ENCODE measurements at regions not wholly inside any gene's neighbourhood (a gene's known extent, or its start where the extent isn't known, plus 50 kb on each side); places are given as distances from the start of the nearest gene placed in this dataset.

GRCh38 chr12:45553204-45553603 is 176.3 kb upstream of the ARID2 start:
- no peak for DNase-seq

GRCh38 chr12:45557016-45557415 is 172.5 kb upstream of the ARID2 start:
- no peak for DNase-seq

- DNase-seq = no peak
These were observed 171.2 kb upstream of the ARID2 start for GRCh38 chr12:45558353-45558752.

GRCh38 chr12:45559537-45559936 is 170.0 kb upstream of the ARID2 start:
- no peak for DNase-seq

GRCh38 chr12:45560689-45561088 is 168.8 kb upstream of the ARID2 start:
- DNase-seq = no peak

GRCh38 chr12:45561488-45561887 is 168.0 kb upstream of the ARID2 start:
- no peak for DNase-seq

- no peak for DNase-seq
These were observed 163.9 kb upstream of the ARID2 start for GRCh38 chr12:45565590-45565989.

GRCh38 chr12:45566257-45566656 is 163.2 kb upstream of the ARID2 start:
- no peak for DNase-seq

- no peak for DNase-seq
These were observed 160.7 kb upstream of the ARID2 start for GRCh38 chr12:45568808-45569207.

- no peak for DNase-seq
These were observed 159.0 kb upstream of the ARID2 start for GRCh38 chr12:45570501-45570900.

GRCh38 chr12:45572114-45572513 is 157.4 kb upstream of the ARID2 start:
- no peak for DNase-seq

GRCh38 chr12:45575417-45575816 is 154.1 kb upstream of the ARID2 start:
- DNase-seq = no peak

GRCh38 chr12:45575823-45576475 is 153.6 kb upstream of the ARID2 start:
- DNase-seq = no peak

- DNase-seq = no peak
These were observed 151.6 kb upstream of the ARID2 start for GRCh38 chr12:45577844-45578399.

- DNase-seq = no peak
These were observed 149.0 kb upstream of the ARID2 start for GRCh38 chr12:45580356-45580969.

- DNase-seq = no peak
These were observed 148.4 kb upstream of the ARID2 start for GRCh38 chr12:45581112-45581511.

- no peak for DNase-seq
These were observed 147.0 kb upstream of the ARID2 start for GRCh38 chr12:45582536-45582935.

GRCh38 chr12:45582986-45583659 is 146.4 kb upstream of the ARID2 start:
- DNase-seq = no peak

- DNase-seq = no peak
These were observed 145.2 kb upstream of the ARID2 start for GRCh38 chr12:45584336-45584735.

GRCh38 chr12:45585522-45586230 is 143.8 kb upstream of the ARID2 start:
- no peak for DNase-seq

- DNase-seq = no peak
These were observed 143.0 kb upstream of the ARID2 start for GRCh38 chr12:45586486-45586885.

GRCh38 chr12:45587012-45587411 is 142.5 kb upstream of the ARID2 start:
- no peak for DNase-seq

- DNase-seq = no peak
These were observed 141.5 kb upstream of the ARID2 start for GRCh38 chr12:45587877-45588533.

Measured in stimulated activated naive CD4-positive, alpha-beta T cell treated with Interleukin-2 at 50 U/mL for 16 hours (primary cell).